OCI-LY7 (cell line): ENCODE measurements at regions not wholly inside any gene's neighbourhood (a gene's known extent, or its start where the extent isn't known, plus 50 kb on each side); places are given as distances from the start of the nearest gene placed in this dataset.

Experiments
- CTCF ChIP-seq: fragments of 200-600 bp; sonication (generic); conservative IDR thresholded peaks from 2 replicates; pipeline ENCODE4 v1.5.1; 2014; ENCODE audit warnings: mild to moderate bottlenecking, antibody characterized with exemption, low read length, moderate library complexity, mixed read lengths
- EZH2phosphoT487 ChIP-seq: fragments of 200-600 bp; sonication (generic); IDR thresholded peaks from 2 replicates; pipeline ENCODE4 v1.6.1; 2018; ENCODE audit warnings: low read depth, borderline replicate concordance, mild to moderate bottlenecking, mixed run types, antibody characterized with exemption, low read length, moderate library complexity, mixed read lengths

- TF ChIP-seq EZH2phosphoT487 (no peak), CTCF (no peak)
These were observed 182.4 kb downstream of the TRIM27 start for GRCh38 chr6:28741363-28741762.
